ENCODE measurements at regions not wholly inside any gene's neighbourhood (a gene's known extent, or its start where the extent isn't known, plus 50 kb on each side); places are given as distances from the start of the nearest gene placed in this dataset.

DNA sequence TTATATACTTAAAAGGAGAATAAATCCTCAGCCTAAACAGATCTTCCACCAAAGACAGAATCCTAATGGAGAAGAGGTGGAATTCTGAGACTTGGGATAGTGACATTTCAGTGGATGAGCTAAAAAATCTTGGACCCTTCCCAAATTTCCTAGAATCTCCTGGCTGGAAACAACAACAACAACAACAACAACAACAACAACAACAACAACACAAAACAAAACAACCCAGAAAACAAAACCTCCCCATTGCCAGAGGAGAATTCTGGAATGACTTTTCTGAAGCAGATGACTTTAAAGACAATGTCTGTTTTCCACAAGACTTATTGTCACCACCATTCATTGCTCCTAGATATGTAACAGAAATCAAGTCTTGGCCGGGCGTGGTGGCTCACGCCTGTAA, 322.1 kb downstream of the ARL4A start:
- Histone ChIP-seq H3K27ac (no peak overlapping the region), H3K4me1 (no peaks in the 10 kb centered on the region), H3K27me3 (no peaks in the 10 kb centered on the region), H3K4me3 (no peak overlapping the region), H3K36me3 (no peaks in the 10 kb centered on the region), H3K9me3 (no peaks in the 10 kb centered on the region)
- TF ChIP-seq, protein P1, sequence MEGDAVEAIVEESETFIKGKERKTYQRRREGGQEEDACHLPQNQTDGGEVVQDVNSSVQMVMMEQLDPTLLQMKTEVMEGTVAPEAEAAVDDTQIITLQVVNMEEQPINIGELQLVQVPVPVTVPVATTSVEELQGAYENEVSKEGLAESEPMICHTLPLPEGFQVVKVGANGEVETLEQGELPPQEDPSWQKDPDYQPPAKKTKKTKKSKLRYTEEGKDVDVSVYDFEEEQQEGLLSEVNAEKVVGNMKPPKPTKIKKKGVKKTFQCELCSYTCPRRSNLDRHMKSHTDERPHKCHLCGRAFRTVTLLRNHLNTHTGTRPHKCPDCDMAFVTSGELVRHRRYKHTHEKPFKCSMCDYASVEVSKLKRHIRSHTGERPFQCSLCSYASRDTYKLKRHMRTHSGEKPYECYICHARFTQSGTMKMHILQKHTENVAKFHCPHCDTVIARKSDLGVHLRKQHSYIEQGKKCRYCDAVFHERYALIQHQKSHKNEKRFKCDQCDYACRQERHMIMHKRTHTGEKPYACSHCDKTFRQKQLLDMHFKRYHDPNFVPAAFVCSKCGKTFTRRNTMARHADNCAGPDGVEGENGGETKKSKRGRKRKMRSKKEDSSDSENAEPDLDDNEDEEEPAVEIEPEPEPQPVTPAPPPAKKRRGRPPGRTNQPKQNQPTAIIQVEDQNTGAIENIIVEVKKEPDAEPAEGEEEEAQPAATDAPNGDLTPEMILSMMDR (IDR thresholded peaks at IDR 0.05), result no peak
- DNase-seq, result no peak
- intact Hi-C loops (cut with DNase I; ENCODE audit: low total_unique reads), result no loop called here

DNA sequence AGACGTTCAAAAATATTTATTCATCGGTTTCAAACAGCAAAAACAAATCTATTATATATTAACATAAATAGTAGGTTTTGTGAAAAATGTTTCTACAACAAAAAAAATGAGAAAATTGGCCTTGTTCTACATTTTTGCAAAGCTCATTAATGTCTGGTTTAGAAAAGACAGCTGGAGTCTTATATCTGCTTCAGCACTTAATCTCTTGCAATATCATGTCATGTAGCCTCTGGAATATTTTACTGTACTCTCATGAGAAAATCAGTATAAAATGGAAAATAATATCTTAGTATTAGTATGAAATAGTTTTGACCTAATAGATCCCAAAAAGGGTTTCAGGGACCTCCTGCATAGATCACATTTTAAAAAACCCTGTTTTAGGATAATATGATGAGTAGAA, 326.6 kb downstream of the ARL4A start:
- TF ChIP-seq, protein P1 (IDR thresholded peaks at IDR 0.05), result no peak
- no peak for DNase-seq
- no peaks in the 10 kb centered on the region for H3K9me3 ChIP-seq

DNA sequence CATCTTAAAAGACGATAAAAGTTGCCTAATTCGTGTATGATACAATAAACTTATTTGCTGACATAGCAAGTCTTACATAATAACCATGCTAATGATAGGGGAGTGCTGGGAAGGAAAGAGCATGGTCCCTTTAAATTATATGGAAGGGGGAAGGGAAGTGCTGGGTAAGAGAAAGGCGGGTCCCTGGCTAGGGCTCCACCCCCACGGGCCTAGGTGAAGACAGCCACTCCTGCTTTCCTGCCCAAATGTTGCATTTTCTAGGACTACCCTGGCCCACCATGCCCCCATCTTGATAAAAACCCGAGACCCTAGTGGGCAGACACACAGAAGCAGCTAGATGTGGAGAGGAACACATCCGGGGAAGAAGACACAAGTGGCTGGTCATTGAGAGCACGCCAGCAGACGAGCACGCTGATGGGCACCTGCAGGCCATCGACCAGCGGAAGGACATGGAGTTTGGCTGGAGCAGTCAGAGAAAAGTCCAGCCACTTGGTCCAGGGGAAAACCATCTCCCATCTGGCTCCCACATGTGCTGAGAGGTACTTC, 328.7 kb downstream of the ARL4A start:
- intact Hi-C loops (cut with DNase I; ENCODE audit: low total_unique reads), result no loop called here
- no peak for DNase-seq
- no peak overlapping the region for H3K27ac ChIP-seq
- no peaks in the 10 kb centered on the region for H3K4me1 ChIP-seq
- no peak overlapping the region for H3K4me3 ChIP-seq
- no peaks in the 10 kb centered on the region for H3K27me3 ChIP-seq
- H3K36me3 ChIP-seq, result no peaks in the 10 kb centered on the region
- H3K9me3 ChIP-seq, result no peaks in the 10 kb centered on the region
- TF ChIP-seq, protein P1 (IDR thresholded peaks at IDR 0.05), result no peak

More for the DNA sequence above, 326.6 kb downstream of the ARL4A start:
- intact Hi-C loops (cut with DNase I; ENCODE audit: low total_unique reads), result no loop called here
- H3K36me3 ChIP-seq, result no peaks in the 10 kb centered on the region
- no peak overlapping the region for H3K4me3 ChIP-seq
- H3K27me3 ChIP-seq, result no peaks in the 10 kb centered on the region
- no peak overlapping the region for H3K27ac ChIP-seq
- no peaks in the 10 kb centered on the region for H3K4me1 ChIP-seq

DNA sequence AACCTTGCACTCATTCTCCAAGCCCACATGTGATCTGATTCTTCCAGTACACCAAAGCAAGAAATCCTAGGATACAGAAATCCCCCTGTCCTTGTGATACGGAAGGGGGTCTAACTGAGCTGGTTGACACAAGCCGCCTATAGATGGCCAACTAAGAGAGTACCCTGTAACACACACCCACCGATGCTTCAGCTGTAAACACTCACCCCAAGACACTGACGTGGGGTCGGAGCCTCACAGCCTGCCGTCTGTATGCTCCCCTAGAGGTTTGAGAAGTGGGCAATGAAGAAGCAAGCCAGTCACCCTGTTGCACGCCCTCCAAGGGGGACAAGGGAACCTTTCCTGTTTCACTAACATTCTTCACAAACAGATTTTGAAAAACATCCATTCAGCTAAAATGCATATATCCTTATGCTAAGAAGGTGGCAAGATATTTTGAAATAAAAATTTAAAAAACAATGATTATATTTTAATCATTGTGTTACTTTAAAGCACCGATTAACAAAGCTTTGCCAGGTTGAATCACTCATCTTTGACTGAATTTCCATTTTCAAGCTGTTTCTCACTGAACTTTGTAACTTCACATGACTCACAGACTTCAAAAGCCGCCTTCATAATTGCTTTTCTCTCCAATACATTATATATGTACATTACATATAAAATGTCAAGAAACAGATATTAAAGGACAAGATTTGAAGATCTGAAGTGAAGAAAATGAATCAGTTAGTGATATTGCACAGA, 329.3 kb downstream of the ARL4A start:
- Histone ChIP-seq H3K36me3 (no peaks in the 10 kb centered on the region), H3K4me1 (no peaks in the 10 kb centered on the region), H3K27me3 (no peaks in the 10 kb centered on the region), H3K4me3 (no peak overlapping the region), H3K27ac (no peak overlapping the region), H3K9me3 (no peaks in the 10 kb centered on the region)
- no peak for DNase-seq
- TF ChIP-seq, protein P1 (IDR thresholded peaks at IDR 0.05), result no peak
- intact Hi-C loops (cut with DNase I; ENCODE audit: low total_unique reads), result no loop called here

DNA sequence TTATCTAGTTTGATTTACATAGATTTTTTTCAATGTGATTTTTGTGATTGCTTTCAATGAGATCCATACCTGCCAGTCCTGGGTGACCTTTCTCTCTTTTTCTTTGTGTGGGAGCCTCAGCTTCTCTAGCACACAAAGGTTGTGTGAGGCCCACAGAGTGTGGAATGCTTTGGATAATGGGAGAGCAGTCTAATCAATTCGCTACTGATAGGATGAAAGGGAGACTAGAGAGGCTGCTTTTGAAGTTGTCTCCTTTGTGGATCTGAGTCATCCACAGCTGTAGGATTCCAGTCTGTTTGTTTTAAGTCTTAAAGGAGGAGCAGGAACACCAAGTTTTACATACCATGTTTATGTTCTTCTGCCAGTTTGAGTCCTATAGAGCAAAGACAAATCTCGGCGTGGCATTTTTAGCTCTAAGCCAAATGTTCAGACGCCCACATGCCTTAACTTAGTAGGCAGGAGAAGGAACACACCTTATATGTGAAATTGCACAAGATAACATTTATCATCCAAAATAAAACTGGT, 330.0 kb downstream of the ARL4A start:
- no peaks in the 10 kb centered on the region for H3K9me3 ChIP-seq
- no peak overlapping the region for H3K27ac ChIP-seq
- intact Hi-C loops (cut with DNase I; ENCODE audit: low total_unique reads), result no loop called here
- H3K27me3 ChIP-seq, result no peaks in the 10 kb centered on the region
- H3K4me3 ChIP-seq, result no peak overlapping the region
- TF ChIP-seq, protein P1 (IDR thresholded peaks at IDR 0.05), result no peak
- H3K36me3 ChIP-seq, result no peaks in the 10 kb centered on the region
- H3K4me1 ChIP-seq, result no peaks in the 10 kb centered on the region
- DNase-seq, result no peak
